Activated CD4-positive, alpha-beta T cell treated with anti-CD3 and anti-CD28 coated beads, Interleukin-2, Interleukin-4, amounts not matched to agents 100 ng/mL and 50 ng/mL, durations not matched to agents 16 hours and 8 hours (primary cell): ENCODE measurements at regions not wholly inside any gene's neighbourhood (a gene's known extent, or its start where the extent isn't known, plus 50 kb on each side); places are given as distances from the start of the nearest gene placed in this dataset.

Experiments used
- DNase-seq: peaks from one replicate; pipeline ENCODE4 v3.0.0-alpha.2; 2020; ENCODE audit warnings: low spot score

GRCh38 chr2:18182861-18183260, 304.4 kb downstream of the KCNS3 start:
- no peak for DNase-seq

- DNase-seq = no peak
Observed at GRCh38 chr2:18180912-18181311, 302.4 kb downstream of the KCNS3 start.

- no peak for DNase-seq
Observed at GRCh38 chr2:18180031-18180610, 301.7 kb downstream of the KCNS3 start.

DNA sequence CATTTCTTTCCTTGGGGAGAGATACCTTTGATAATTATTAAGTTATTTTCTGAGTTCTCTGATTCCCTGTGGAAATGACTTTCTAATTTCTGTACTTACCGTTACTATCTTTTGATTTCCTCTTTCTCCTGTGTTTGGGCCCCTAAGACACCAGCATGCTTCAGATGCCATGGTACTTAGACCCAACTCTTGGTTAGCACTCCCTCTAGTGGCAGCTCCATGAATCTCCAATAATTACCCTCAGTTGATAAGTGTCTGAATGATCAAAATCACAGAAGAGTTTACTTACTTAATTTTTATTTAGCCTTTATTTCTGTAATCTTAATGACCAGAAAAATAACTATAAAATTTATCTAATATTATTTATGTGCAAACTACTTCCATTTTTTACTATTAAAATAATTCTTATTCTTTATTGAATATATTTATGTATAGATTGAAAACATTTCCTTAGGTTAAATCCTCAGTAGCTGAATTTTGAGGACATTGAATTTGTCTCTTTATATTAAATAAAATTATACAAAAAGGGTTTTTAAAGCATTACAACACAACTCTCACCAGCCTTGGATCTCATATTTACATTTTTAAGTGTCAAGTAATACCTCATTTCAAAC, 300.4 kb downstream of the KCNS3 start:
- peak; percentile 42 for DNase-seq

- no peak for DNase-seq
Observed at GRCh38 chr2:18176679-18177215, 298.3 kb downstream of the KCNS3 start.

DNA sequence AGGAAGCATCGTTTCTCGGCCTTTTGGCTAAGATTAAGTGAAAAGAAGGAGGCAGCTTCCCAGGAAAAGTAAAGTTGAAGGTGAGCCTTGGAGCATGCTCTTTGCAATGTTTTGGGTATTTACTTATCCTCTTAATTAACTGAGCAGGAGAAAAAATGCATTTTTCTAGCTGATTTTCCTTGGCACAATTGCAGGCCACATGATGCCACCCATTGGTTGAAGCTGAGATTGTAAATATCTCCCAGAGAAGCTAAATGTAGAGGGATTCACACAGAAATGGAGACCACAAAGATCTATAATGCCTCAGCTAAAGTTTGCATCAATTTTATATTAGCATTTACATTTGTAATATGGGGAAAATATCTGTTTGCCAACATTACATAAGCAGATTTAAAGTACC, 294.1 kb downstream of the KCNS3 start:
- no peak for DNase-seq

DNA sequence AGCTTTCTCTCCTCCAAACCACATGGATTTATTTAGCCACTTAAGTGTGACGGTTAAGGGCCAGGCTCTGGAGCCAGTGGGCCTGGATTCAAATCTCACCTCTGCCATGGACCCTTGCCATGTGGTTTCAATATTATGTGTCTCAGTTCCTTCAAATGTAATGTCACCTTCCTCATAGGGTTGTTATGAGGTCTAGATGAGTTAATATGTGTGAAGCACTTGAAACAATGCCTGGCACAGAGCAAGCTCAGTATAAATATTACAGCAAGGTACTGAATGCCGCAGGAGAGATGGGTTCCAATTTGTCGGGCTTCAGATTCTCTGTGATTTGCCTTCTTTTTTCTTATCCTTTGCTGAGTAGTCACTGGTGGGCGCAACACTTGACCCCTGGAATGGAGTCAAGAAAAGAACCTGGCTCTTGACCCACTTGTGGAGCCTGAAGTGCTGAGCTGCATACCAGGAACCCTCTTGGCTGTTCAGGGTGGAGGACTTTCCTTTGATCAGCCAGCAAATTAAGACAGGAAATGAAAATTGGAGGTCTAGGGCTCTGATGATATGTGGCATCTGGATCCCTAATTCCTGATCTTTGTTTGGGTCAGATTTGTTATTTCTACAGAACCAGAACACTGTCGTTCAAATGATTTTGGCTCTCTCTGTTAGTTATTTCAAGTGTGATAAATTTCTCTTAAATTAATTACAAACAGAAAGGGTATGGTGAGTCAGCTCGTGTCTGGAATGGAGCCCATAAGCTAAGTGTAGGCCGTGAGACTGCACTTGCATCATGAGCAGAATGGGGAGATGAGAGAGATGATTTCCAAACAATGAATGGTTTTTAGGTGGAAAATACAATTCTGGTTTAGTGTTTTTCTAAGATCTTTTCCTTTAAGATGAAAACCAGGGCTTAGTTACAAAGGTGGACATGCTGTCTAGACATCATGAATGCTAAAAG, 293.0 kb downstream of the KCNS3 start:
- no peak for DNase-seq

DNA sequence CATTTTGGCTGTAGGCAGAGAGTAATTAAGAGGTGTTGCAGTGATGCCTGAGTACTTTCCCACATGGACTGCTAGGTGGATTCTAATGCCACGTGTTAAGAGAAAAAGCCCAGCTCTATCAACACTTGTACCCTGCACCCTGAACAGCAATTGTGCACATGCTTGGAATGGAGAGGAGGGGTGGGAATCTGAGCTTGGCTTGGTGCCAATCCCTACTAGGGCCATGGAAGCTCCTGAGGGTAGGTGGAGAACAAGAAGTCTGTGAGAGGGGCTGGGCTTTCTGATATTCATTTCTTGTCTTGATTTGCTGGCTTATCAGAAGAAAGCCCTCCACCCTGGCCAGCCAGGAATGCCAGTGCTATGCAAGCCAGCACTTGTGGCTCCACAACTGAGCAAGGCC, 292.2 kb downstream of the KCNS3 start:
- no peak for DNase-seq

- DNase-seq = no peak
Observed at GRCh38 chr2:18169893-18170175, 291.4 kb downstream of the KCNS3 start.

DNA sequence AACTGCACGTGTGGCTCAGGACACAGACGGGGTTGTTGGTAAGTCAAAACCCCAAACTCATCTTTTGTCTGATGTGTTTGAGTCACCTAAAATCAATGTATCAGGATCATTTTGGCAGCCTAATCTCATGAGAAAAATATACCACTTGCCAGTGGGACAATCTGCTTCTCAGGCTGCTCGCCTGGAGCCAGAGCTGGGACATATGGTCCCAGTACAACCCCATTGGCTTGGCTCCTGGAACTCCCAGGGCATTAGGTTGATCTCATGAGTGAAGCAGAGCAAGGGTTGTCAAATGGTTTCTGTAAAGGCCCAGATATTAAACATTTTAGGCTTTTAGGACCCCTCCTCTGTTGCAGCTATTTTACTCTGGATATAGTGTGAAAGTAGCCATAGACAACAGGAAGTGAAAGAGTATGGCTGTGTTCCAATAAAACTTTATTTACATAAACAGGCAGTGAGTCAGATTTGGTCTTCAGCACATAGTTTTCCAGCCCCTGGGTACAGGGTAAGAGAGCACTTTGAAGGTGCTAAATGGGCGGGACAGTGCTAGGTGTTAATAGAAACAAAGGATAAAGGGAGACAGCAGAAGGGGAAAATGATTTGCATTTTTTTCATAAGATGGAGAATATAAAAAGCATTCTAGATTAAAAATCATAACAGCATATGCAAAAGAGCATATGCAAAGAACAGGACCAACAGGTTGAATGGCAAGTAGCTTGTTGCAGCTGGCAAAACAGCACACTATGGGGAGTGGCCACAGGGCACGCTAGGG, 290.8 kb downstream of the KCNS3 start:
- no peak for DNase-seq

DNA sequence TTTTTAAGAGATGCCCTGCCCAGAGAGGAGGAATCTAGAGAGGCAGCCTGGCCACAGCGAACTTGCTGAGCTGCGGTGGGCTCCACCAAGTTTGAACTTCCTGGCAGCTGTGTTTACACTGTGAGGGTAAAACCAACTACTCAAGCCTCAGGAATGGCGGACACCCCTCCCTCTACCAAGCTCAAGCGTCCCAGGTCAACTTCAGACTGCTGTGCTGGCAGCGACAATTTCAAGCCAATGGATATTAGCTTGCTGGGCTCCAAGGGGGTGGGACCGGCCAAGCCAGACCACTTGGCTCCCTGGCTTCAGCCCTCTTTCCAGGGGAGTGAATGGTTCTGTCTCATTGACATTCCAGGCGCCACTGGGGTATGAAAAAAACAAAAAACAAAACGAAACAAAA, 289.4 kb downstream of the KCNS3 start:
- DNase-seq = no peak

- DNase-seq = no peak
Observed at GRCh38 chr2:18161681-18162080, 283.2 kb downstream of the KCNS3 start.

- DNase-seq = no peak
Observed at GRCh38 chr2:18159896-18160295, 281.4 kb downstream of the KCNS3 start.

DNA sequence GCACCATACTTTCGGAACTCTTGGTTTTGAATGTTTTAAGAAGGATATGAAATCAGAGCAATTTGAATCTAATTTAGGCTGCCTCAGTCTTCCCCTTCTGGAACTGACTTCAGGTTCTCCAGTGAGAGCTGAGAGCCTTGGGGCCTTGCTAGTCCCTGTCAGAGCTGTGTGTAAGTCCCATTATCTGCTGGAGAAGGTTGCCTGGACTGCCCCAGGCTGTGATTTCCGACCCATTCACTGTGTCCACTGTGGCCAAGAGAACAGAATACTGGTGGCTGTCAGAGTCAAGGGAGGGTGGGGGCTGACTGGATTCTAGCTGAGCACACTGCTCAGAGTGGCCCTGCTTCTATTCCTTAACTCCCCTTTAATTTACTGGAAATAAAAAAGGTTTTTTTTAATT, 278.0 kb downstream of the KCNS3 start:
- DNase-seq = no peak

DNA sequence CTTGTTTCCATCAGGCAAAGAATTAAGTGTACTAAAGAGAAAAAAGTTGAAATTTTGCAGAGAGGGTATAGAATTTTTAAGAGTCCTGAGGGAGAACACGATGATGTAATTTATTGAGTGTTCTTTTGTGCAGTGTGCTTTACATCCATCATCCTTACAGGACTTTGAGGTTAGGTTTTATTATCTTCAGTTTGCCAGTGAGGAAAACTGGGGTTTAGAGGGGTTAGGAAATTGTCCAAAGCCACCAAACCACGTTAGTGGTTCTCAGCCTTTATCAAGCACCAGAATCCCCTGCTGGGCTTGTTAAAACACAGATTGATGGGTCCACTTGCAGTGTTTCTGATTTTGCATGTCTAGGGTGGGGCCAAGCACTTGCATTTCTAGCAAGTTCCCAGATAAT, 277.5 kb downstream of the KCNS3 start:
- DNase-seq = no peak

- no peak for DNase-seq
Observed at GRCh38 chr2:18154812-18155211, 276.3 kb downstream of the KCNS3 start.

DNA sequence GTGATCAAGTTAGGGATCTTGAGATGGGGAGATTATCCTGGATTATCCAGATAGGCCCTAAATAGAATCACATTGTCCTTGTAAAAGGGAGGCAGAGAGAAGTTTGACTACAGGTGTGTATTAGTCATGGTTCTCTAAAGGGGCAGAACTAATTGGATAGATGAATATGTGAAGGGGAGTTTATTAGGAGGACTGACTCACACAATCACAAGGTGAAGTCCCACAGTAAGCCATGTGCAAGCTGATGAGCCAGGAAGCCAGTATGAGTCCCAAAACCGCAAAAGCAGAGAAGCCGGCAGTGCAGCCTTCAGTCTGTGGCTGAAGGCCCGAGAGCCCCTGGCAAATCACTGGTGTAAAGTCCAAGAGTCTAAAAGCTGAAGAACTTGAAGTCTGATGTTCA, 275.8 kb downstream of the KCNS3 start:
- DNase-seq = no peak

- DNase-seq = no peak
Observed at GRCh38 chr2:18153741-18154140, 275.3 kb downstream of the KCNS3 start.

- no peak for DNase-seq
Observed at GRCh38 chr2:18151237-18151636, 272.8 kb downstream of the KCNS3 start.

GRCh38 chr2:18149660-18150246, 271.3 kb downstream of the KCNS3 start:
- peak; percentile 52 for DNase-seq

DNA sequence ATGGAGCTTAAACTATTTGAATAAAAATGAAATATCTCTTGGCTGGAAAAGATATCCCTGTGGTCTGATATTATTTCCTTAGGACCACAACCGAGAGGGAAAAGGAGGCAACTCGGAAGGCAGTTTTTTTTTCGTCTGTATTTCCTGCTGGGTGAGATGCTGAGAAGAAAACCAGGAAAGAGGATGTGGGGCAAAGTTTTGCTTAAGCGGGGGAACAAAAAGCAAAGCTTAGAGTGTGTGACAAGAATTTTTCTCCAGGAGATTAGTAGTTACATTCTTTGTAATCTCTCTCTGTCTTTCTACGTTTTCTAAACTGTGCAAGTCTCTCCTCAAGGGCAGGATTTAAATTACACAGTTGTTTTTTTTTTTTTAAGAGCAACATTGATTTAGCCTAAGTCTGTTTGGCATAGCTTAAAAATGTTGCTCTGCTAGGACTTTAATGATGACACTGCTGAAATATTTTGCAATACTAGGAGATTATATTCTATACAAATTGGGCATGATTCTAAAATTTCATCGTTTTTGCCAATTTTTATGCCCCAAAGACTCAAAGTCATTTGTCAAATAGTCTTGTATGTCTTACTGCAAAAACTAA, 258.5 kb downstream of the KCNS3 start:
- DNase-seq = no peak

- DNase-seq = no peak
Observed at GRCh38 chr2:18133310-18133709, 254.8 kb downstream of the KCNS3 start.
